SK-N-SH (cell line): ENCODE measurements at regions not wholly inside any gene's neighbourhood (a gene's known extent, or its start where the extent isn't known, plus 50 kb on each side); places are given as distances from the start of the nearest gene placed in this dataset.

ENCODE experiments used
- CHD2 ChIP-seq: fragments of 150-350 bp; IDR thresholded peaks from 2 replicates; pipeline ENCODE4 v1.6.1; 2018; ENCODE audit warnings: low read length; ENCODE audit not compliant: partially characterized antibody
- CTCF ChIP-seq: fragments of 200-600 bp; sonication (generic); IDR thresholded peaks from 2 replicates; pipeline ENCODE4 v1.6.1; 2017; ENCODE audit warnings: antibody characterized with exemption, mild to moderate bottlenecking, moderate library complexity
- EZH2phosphoT487 ChIP-seq: fragments of 200-600 bp; sonication (generic); IDR thresholded peaks from 2 replicates; pipeline ENCODE4 v1.6.1; 2017; ENCODE audit warnings: low read depth, mixed run types, mild to moderate bottlenecking, antibody characterized with exemption, moderate library complexity, borderline replicate concordance
- MXI1 ChIP-seq: IDR thresholded peaks from 2 replicates; pipeline ENCODE4 v1.6.1; 2012; ENCODE audit warnings: mild to moderate bottlenecking, low read depth, low read length, improper control_type of control experiment
- NFIC ChIP-seq: IDR thresholded peaks from 2 replicates; pipeline ENCODE4 v1.4.0; 2012; ENCODE audit warnings: borderline replicate concordance
- POLR2AphosphoS5 ChIP-seq: IDR thresholded peaks from 2 replicates; pipeline ENCODE4 v1.6.1; 2012; ENCODE audit warnings: low read depth, low read length
- RAD21 ChIP-seq: IDR thresholded peaks from 2 replicates; pipeline ENCODE4 v1.6.1; 2012; ENCODE audit warnings: mild to moderate bottlenecking, low read length
- RCOR1 ChIP-seq: fragments of 150-350 bp; IDR thresholded peaks from 2 replicates; pipeline ENCODE4 v1.6.1; 2017; ENCODE audit warnings: antibody characterized with exemption, low read length
- RFX5 ChIP-seq: IDR thresholded peaks from 2 replicates; pipeline ENCODE4 v1.6.1; 2012; ENCODE audit warnings: mild to moderate bottlenecking, improper control_type of control experiment, low read length
- TEAD4 ChIP-seq: IDR thresholded peaks from 2 replicates; pipeline ENCODE4 v1.4.0; 2012; ENCODE audit warnings: mild to moderate bottlenecking, borderline replicate concordance; ENCODE audit not compliant: insufficient read depth
- USF1 ChIP-seq: IDR thresholded peaks from 2 replicates; pipeline ENCODE4 v1.4.0; 2012; ENCODE audit warnings: low read depth, borderline replicate concordance

- TF ChIP-seq EZH2phosphoT487, result no peak
- no peak for TF ChIP-seq RAD21
- TF ChIP-seq CTCF, result no peak
- no peak for TF ChIP-seq USF1
- no peak for TF ChIP-seq CHD2
- TF ChIP-seq MXI1, result no peak
- no peak for TF ChIP-seq POLR2AphosphoS5
- TF ChIP-seq RCOR1, result no peak
- TF ChIP-seq RFX5, result no peak
- TF ChIP-seq TEAD4, result no peak
- TF ChIP-seq NFIC, result no peak
Measured at GRCh38 chr14:100453930-100454329, 130.8 kb downstream of the SLC25A47 start.
